ENCODE measurements at regions not wholly inside any gene's neighbourhood (a gene's known extent, or its start where the extent isn't known, plus 50 kb on each side); places are given as distances from the start of the nearest gene placed in this dataset.

DNA sequence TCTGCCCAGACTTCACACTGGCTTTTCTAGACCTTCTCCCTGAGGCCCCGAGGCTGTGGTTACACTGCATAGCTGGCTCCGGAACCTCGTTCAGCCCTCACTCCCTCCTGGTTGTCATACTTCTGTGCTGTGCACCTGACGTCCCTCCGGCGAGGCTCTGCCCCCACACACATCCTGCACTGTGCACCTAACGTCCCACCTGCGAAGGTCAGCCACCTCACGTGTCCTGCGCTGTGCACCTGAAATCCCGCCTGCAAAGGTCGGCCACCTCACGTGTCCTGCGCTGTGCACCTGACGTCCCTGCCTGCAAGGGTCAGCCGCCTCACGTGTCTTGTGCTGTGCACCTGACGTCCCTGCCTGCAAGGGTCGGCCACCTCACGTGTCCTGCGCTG, 111.0 kb upstream of the FRMD1 start:
- H3K9me3 ChIP-seq (replicated peaks; ENCODE audit: control insufficient read depth, insufficient read depth, low read depth, low read length) = no peaks in the 10 kb centered on the region
- CTCF ChIA-PET (ENCODE audit: low intra/inter-chr PET ratio) = no interaction called here
- H2AFZ ChIP-seq (ENCODE audit: low read depth, low read length) = no peak overlapping the region
- H3K79me2 ChIP-seq (ENCODE audit: control insufficient read depth, insufficient read depth, low read length) = no peaks in the 10 kb centered on the region
- FAIRE-seq (no peak), DNase-seq (ENCODE audit: extremely low read depth in 1 of 4, low spot score in 3 of 4) (no peak), ATAC-seq (no peak)
- peaks cover 0 to 7% of the 10 kb centered on the region in 2 experiments; a peak in 1 of 5 replicates for H3K4me1 ChIP-seq (replicated peaks in 1 of 2; ENCODE audit: control insufficient read depth in 2 of 2, insufficient read depth in 2 of 2, low read length in 2 of 2)
- peaks cover 42 to 62% of the 10 kb centered on the region in 2 experiments for H3K27me3 ChIP-seq (ENCODE audit: control insufficient read depth in 2 of 2, insufficient read depth in 2 of 2, low read length in 2 of 2)
- intact Hi-C loops (cut with micrococcal nuclease) (loop anchor here (10.0 kb wide), 1 partner anchor 695 kb away; no protein-coding TSS in a partner anchor), in situ Hi-C loops (cut with MboI) (no loop called here)
- H3K9ac ChIP-seq (ENCODE audit: insufficient read depth in 1 of 2, low read depth in 2 of 2, low read length in 2 of 2) = no peak overlapping the region; a peak in 1 of 4 replicates
- H3K9me1 ChIP-seq (ENCODE audit: control insufficient read depth, insufficient read depth, low read length) = no peaks in the 10 kb centered on the region
- WGBS (ENCODE audit: insufficient coverage, low coverage, missing lambda C conversion rate) = under 1% methylated on average over 16 of the region's 21 CpGs
- BruUV-seq (replicated peaks) = no TSS peak
- peaks cover 14% of the 10 kb centered on the region for H4K20me1 ChIP-seq (replicated peaks; ENCODE audit: control insufficient read depth, insufficient read depth, low read length)
- H3K27ac ChIP-seq (ENCODE audit: extremely low read depth, low read depth, low read length) = no peak overlapping the region
- H3K4me2 ChIP-seq (ENCODE audit: insufficient read depth, low read length) = no peak overlapping the region
- POLR2A ChIA-PET = no interaction called here
- H3K4me3 ChIP-seq = no peak overlapping the region
- H3K36me3 ChIP-seq (ENCODE audit: control insufficient read depth, insufficient read depth, low read length) = no peaks in the 10 kb centered on the region
- TF ChIP-seq, protein P1, sequence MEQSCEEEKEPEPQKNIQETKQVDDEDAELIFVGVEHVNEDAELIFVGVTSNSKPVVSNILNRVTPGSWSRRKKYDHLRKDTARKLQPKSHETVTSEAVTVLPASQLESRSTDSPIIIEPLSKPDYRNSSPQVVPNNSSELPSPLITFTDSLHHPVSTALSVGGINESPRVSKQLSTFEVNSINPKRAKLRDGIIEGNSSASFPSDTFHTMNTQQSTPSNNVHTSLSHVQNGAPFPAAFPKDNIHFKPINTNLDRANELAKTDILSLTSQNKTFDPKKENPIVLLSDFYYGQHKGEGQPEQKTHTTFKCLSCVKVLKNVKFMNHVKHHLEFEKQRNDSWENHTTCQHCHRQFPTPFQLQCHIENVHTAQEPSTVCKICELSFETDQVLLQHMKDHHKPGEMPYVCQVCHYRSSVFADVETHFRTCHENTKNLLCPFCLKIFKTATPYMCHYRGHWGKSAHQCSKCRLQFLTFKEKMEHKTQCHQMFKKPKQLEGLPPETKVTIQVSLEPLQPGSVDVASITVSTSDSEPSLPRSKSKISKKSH (CRISPR knock-in tag; IDR thresholded peaks at IDR 0.05) = no peak
- TF ChIP-seq ZNF57 (CRISPR knock-in tag; IDR thresholded peaks at IDR 0.05) = no peak
- TF ChIP-seq NELFE (IDR thresholded peaks at IDR 0.05; ENCODE audit: insufficient read depth, insufficient read length) = no peak
- TF ChIP-seq HMGN3 (IDR thresholded peaks at IDR 0.05; ENCODE audit: borderline replicate concordance, extremely low read depth, insufficient read length, low read depth, low read length) = no peak
- no peak for TF ChIP-seq ZNF140 (CRISPR knock-in tag; IDR thresholded peaks at IDR 0.05)
